Muscle of arm (tissue), 1 donor: ENCODE measurements at regions not wholly inside any gene's neighbourhood (a gene's known extent, or its start where the extent isn't known, plus 50 kb on each side); places are given as distances from the start of the nearest gene placed in this dataset.
A peak's percentile ranks its signal among the peaks of the same experiment; 100 is the strongest.

Experiments used
- DNase-seq: peaks from one replicate; pipeline ENCODE4 v3.0.0-alpha.2; 2013

GRCh38 chr7:68547181-68547580 is 1051.1 kb upstream of the AUTS2 start:
- no peak for DNase-seq

GRCh38 chr7:68547799-68548198 is 1050.5 kb upstream of the AUTS2 start:
- no peak for DNase-seq

- no peak for DNase-seq
These were observed 1048.2 kb upstream of the AUTS2 start for GRCh38 chr7:68550027-68550426.

- DNase-seq: no peak
These were observed 1047.6 kb upstream of the AUTS2 start for GRCh38 chr7:68550635-68551034.

GRCh38 chr7:68556537-68556936 is 1041.7 kb upstream of the AUTS2 start:
- DNase-seq: no peak

GRCh38 chr7:68559518-68559917 is 1038.8 kb upstream of the AUTS2 start:
- DNase-seq: no peak

- no peak for DNase-seq
These were observed 1035.9 kb upstream of the AUTS2 start for GRCh38 chr7:68562323-68562899.

- peak; percentile 89 for DNase-seq
These were observed 1033.8 kb upstream of the AUTS2 start for GRCh38 chr7:68564306-68565135.

GRCh38 chr7:68571286-68571685 is 1027.0 kb upstream of the AUTS2 start:
- no peak for DNase-seq

GRCh38 chr7:68573271-68574005 is 1024.8 kb upstream of the AUTS2 start:
- no peak for DNase-seq

- no peak for DNase-seq
These were observed 1021.9 kb upstream of the AUTS2 start for GRCh38 chr7:68576366-68576765.

- DNase-seq: no peak
These were observed 1016.9 kb upstream of the AUTS2 start for GRCh38 chr7:68581417-68581816.

- DNase-seq: no peak
These were observed 1010.7 kb upstream of the AUTS2 start for GRCh38 chr7:68587599-68587998.

GRCh38 chr7:68601826-68602225 is 996.4 kb upstream of the AUTS2 start:
- peak; percentile 75 for DNase-seq

GRCh38 chr7:68604541-68604940 is 993.7 kb upstream of the AUTS2 start:
- DNase-seq: peak; percentile 60

- no peak for DNase-seq
These were observed 987.6 kb upstream of the AUTS2 start for GRCh38 chr7:68610701-68611100.

GRCh38 chr7:68613405-68613804 is 984.9 kb upstream of the AUTS2 start:
- no peak for DNase-seq

- DNase-seq: no peak
These were observed 984.4 kb upstream of the AUTS2 start for GRCh38 chr7:68613897-68614296.

GRCh38 chr7:68619526-68619925 is 978.7 kb upstream of the AUTS2 start:
- DNase-seq: no peak

GRCh38 chr7:68622500-68622899 is 975.8 kb upstream of the AUTS2 start:
- DNase-seq: no peak

- no peak for DNase-seq
These were observed 975.2 kb upstream of the AUTS2 start for GRCh38 chr7:68623030-68623429.

GRCh38 chr7:68627247-68627864 is 970.9 kb upstream of the AUTS2 start:
- DNase-seq: no peak
